ENCODE measurements at regions not wholly inside any gene's neighbourhood (a gene's known extent, or its start where the extent isn't known, plus 50 kb on each side); places are given as distances from the start of the nearest gene placed in this dataset.
A peak's percentile ranks its signal among the peaks of the same experiment; 100 is the strongest.

DNA sequence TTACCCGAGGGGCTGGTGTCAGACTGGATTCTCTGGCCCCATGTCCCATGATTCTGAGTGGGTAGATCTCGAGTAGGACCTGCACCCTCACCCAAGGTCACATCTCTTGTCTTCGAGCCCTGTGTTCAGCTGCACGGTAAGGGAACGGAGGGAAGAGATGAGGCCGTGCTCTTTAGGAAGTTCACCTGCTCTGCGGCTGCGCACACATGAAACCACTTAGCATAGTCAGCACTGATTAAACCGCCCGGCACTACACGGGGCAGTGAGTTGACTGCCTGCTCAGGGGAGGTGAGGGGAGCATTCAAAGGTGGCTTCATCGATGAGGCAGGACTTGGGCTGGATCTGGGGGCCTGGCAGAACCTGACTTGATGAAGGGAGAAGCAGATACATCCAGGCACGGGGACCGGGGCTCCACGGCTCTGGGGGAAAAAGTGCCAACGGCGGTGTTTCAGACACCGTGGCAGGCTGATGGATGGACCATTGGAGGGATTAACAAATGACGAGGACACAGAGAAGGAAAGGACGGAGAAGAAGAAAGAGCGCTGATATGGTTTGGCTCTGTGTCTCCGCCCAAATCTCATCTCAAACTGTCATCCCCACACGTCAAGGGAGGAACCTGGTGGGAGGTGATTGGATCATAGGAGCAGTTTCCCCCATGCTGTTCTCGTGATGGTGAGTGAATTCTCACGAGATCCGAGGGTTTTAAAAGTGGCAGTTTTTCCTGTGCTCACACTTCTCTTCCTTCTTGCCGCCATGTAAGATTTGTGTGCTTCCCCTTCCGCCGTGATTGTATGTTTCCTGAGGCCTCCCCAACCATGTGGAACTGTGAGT lies 248.6 kb downstream of the CYP26B1 start (continued):
- TF ChIP-seq, protein P1, sequence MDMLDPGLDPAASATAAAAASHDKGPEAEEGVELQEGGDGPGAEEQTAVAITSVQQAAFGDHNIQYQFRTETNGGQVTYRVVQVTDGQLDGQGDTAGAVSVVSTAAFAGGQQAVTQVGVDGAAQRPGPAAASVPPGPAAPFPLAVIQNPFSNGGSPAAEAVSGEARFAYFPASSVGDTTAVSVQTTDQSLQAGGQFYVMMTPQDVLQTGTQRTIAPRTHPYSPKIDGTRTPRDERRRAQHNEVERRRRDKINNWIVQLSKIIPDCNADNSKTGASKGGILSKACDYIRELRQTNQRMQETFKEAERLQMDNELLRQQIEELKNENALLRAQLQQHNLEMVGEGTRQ (CRISPR knock-in tag; IDR thresholded peaks at IDR 0.05) = no peak
- TF ChIP-seq, protein P2, sequence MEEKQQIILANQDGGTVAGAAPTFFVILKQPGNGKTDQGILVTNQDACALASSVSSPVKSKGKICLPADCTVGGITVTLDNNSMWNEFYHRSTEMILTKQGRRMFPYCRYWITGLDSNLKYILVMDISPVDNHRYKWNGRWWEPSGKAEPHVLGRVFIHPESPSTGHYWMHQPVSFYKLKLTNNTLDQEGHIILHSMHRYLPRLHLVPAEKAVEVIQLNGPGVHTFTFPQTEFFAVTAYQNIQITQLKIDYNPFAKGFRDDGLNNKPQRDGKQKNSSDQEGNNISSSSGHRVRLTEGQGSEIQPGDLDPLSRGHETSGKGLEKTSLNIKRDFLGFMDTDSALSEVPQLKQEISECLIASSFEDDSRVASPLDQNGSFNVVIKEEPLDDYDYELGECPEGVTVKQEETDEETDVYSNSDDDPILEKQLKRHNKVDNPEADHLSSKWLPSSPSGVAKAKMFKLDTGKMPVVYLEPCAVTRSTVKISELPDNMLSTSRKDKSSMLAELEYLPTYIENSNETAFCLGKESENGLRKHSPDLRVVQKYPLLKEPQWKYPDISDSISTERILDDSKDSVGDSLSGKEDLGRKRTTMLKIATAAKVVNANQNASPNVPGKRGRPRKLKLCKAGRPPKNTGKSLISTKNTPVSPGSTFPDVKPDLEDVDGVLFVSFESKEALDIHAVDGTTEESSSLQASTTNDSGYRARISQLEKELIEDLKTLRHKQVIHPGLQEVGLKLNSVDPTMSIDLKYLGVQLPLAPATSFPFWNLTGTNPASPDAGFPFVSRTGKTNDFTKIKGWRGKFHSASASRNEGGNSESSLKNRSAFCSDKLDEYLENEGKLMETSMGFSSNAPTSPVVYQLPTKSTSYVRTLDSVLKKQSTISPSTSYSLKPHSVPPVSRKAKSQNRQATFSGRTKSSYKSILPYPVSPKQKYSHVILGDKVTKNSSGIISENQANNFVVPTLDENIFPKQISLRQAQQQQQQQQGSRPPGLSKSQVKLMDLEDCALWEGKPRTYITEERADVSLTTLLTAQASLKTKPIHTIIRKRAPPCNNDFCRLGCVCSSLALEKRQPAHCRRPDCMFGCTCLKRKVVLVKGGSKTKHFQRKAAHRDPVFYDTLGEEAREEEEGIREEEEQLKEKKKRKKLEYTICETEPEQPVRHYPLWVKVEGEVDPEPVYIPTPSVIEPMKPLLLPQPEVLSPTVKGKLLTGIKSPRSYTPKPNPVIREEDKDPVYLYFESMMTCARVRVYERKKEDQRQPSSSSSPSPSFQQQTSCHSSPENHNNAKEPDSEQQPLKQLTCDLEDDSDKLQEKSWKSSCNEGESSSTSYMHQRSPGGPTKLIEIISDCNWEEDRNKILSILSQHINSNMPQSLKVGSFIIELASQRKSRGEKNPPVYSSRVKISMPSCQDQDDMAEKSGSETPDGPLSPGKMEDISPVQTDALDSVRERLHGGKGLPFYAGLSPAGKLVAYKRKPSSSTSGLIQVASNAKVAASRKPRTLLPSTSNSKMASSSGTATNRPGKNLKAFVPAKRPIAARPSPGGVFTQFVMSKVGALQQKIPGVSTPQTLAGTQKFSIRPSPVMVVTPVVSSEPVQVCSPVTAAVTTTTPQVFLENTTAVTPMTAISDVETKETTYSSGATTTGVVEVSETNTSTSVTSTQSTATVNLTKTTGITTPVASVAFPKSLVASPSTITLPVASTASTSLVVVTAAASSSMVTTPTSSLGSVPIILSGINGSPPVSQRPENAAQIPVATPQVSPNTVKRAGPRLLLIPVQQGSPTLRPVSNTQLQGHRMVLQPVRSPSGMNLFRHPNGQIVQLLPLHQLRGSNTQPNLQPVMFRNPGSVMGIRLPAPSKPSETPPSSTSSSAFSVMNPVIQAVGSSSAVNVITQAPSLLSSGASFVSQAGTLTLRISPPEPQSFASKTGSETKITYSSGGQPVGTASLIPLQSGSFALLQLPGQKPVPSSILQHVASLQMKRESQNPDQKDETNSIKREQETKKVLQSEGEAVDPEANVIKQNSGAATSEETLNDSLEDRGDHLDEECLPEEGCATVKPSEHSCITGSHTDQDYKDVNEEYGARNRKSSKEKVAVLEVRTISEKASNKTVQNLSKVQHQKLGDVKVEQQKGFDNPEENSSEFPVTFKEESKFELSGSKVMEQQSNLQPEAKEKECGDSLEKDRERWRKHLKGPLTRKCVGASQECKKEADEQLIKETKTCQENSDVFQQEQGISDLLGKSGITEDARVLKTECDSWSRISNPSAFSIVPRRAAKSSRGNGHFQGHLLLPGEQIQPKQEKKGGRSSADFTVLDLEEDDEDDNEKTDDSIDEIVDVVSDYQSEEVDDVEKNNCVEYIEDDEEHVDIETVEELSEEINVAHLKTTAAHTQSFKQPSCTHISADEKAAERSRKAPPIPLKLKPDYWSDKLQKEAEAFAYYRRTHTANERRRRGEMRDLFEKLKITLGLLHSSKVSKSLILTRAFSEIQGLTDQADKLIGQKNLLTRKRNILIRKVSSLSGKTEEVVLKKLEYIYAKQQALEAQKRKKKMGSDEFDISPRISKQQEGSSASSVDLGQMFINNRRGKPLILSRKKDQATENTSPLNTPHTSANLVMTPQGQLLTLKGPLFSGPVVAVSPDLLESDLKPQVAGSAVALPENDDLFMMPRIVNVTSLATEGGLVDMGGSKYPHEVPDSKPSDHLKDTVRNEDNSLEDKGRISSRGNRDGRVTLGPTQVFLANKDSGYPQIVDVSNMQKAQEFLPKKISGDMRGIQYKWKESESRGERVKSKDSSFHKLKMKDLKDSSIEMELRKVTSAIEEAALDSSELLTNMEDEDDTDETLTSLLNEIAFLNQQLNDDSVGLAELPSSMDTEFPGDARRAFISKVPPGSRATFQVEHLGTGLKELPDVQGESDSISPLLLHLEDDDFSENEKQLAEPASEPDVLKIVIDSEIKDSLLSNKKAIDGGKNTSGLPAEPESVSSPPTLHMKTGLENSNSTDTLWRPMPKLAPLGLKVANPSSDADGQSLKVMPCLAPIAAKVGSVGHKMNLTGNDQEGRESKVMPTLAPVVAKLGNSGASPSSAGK (IDR thresholded peaks at IDR 0.05) = peak; percentile 21; the same call in 1 of the 2 replicates
- TF ChIP-seq MAZ (CRISPR knock-in tag; conservative IDR thresholded peaks at IDR 0.05 in 1 of 2, IDR thresholded peaks at IDR 0.05 in 1 of 2) (0 out of 4 replicates have a peak, but pooled peaks of 1 of the 2 experiments have one; percentile 14), CREM (IDR thresholded peaks at IDR 0.05; ENCODE audit: low read depth) (peak; percentile 13; the same call in 1 of the 2 replicates), FOXO4 (CRISPR knock-in tag; IDR thresholded peaks at IDR 0.05) (no peak), MEIS2 (IDR thresholded peaks at IDR 0.05; ENCODE audit: partially characterized antibody) (peak; percentile 19), CHD2 (IDR thresholded peaks at IDR 0.05; ENCODE audit: low read depth, low read length) (peak; percentile 90), ZNF436 (CRISPR knock-in tag; IDR thresholded peaks at IDR 0.05) (no peak), RBM25 (IDR thresholded peaks at IDR 0.05; ENCODE audit: low read depth, low read length, severe bottlenecking) (peak; percentile 75), ELF1 (tag; IDR thresholded peaks at IDR 0.05) (0 out of 2 replicates have a peak, but pooled peaks have one; percentile 32)
- TF ChIP-seq, protein P3, sequence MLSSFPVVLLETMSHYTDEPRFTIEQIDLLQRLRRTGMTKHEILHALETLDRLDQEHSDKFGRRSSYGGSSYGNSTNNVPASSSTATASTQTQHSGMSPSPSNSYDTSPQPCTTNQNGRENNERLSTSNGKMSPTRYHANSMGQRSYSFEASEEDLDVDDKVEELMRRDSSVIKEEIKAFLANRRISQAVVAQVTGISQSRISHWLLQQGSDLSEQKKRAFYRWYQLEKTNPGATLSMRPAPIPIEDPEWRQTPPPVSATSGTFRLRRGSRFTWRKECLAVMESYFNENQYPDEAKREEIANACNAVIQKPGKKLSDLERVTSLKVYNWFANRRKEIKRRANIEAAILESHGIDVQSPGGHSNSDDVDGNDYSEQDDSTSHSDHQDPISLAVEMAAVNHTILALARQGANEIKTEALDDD (IDR thresholded peaks at IDR 0.05) = peak; percentile 35; the same call in 1 of the 2 replicates

Measured in K562 (cell line).